ENCODE measurements at regions not wholly inside any gene's neighbourhood (a gene's known extent, or its start where the extent isn't known, plus 50 kb on each side); places are given as distances from the start of the nearest gene placed in this dataset.

GRCh38 chr12:3998968-3999792 is 126.0 kb upstream of the PARP11 start:
- DNase-seq (ENCODE audit: low read depth in 2 of 3, low spot score in 2 of 3), result no peak

GRCh38 chr12:3998397-3998796 is 125.2 kb upstream of the PARP11 start:
- no peak for DNase-seq (ENCODE audit: low read depth in 2 of 3, low spot score in 2 of 3)

GRCh38 chr12:3996322-3996721 is 123.1 kb upstream of the PARP11 start:
- no peak for DNase-seq (ENCODE audit: low read depth in 2 of 3, low spot score in 2 of 3)

GRCh38 chr12:3995306-3995705 is 122.1 kb upstream of the PARP11 start:
- no peak for DNase-seq (ENCODE audit: low read depth in 2 of 3, low spot score in 2 of 3)

DNA sequence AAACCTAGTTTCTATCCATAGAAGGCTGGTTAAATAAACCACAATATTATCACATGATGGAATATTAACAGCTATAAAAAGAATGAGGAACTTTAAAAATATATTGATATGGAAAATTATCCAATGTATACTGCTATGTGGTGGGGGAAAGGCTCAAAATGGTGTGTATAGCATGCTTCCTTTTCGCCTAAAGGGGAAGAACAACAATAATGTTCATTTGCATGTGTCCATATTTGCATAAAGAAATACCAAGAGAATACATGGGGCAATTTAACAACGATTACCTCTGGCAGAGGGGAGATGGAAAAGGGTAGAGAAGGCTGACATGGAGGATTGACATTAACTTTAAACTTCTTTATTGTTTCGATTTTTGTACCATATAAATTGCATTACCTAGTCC is 121.3 kb upstream of the PARP11 start:
- no peak for DNase-seq (ENCODE audit: low read depth in 2 of 3, low spot score in 2 of 3)

DNA sequence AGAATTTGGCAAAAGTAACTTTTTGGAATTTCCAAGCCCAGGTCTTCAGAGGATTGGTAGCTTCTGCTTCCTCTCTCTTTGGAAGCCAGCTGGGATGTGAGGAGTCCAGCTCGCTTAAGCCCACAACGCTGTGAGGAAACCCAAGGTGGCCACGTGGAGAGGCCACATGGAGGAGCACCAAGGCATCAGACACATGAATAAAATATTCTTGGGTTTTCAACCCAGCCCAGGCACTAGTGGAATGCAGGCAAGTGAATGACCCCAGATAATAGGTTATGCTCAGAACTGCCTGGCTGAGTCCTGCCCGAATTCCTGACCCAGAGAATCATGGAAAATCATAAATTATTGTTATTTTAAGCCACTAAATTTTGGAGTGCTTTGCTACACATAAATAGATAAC is 119.7 kb upstream of the PARP11 start:
- no peak for DNase-seq (ENCODE audit: low read depth in 2 of 3, low spot score in 2 of 3)

GRCh38 chr12:3991798-3992580 is 118.8 kb upstream of the PARP11 start:
- DNase-seq (ENCODE audit: low read depth in 2 of 3, low spot score in 2 of 3), result no peak

- no peak for DNase-seq (ENCODE audit: low read depth in 2 of 3, low spot score in 2 of 3)
Measured at GRCh38 chr12:3990501-3991280, 117.5 kb upstream of the PARP11 start.

GRCh38 chr12:3989218-3989550 is 116.0 kb upstream of the PARP11 start:
- no peak for DNase-seq (ENCODE audit: low read depth in 2 of 3, low spot score in 2 of 3)

DNA sequence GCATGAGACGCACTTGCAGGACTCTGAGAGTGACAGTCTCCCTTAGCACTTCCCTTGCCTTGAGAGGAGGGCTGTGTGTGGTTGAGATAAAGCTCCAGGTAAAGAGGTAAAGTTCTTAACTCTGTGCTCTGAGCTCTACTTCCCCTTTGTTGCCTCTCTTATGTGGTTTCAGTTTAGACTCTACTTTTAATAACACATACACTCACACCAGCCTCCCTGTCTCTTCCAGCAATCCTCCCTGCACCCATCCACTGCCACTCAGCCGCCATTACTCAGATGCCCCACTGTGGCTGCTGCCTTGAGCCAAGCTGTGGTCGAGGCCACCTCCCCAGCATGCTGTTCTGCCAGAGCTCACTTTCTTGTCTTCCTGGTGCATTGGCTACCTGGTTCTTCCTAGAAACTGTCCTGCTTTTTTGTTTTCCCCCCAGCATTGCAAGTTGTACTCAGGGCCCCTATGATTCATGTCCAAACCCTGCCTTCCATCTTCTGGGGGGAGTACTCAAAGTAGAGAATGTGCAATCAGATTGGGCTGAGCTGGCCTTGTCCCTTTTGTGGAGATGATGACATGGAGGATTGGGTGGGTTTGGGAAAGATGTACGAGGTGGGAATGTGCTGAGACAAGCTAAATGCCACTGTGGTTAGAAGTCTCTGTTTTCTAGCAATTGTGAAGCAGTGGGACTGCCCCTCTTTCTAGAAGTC is 115.5 kb upstream of the PARP11 start:
- peak in 1 of 3 experiments; percentile 13 for DNase-seq (ENCODE audit: low read depth in 2 of 3, low spot score in 2 of 3)

DNA sequence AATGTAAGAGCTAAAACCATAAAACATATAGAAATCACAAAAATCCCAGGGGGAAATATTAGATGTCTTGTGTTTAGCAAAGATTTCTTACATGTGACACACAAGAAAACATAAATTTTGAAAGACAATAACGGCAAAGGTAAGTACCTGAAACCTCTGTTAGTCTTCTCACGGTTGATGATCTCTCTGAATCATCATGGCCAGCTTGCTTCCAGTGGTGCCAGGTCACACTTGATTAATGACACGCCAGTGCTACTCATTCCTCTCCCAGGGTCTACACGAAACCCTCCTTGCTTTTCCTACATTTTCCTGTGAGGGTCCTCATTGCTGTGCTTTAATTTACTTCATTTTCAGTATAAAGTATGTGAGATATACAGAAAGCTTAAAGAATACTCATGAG is 114.4 kb upstream of the PARP11 start:
- DNase-seq (ENCODE audit: low read depth in 2 of 3, low spot score in 2 of 3), result no peak

GRCh38 chr12:3980504-3981272 is 107.5 kb upstream of the PARP11 start:
- DNase-seq (ENCODE audit: low read depth in 2 of 3, low spot score in 2 of 3), result no peak

GRCh38 chr12:3977621-3978020 is 104.4 kb upstream of the PARP11 start:
- DNase-seq (ENCODE audit: low read depth in 2 of 3, low spot score in 2 of 3), result no peak

DNA sequence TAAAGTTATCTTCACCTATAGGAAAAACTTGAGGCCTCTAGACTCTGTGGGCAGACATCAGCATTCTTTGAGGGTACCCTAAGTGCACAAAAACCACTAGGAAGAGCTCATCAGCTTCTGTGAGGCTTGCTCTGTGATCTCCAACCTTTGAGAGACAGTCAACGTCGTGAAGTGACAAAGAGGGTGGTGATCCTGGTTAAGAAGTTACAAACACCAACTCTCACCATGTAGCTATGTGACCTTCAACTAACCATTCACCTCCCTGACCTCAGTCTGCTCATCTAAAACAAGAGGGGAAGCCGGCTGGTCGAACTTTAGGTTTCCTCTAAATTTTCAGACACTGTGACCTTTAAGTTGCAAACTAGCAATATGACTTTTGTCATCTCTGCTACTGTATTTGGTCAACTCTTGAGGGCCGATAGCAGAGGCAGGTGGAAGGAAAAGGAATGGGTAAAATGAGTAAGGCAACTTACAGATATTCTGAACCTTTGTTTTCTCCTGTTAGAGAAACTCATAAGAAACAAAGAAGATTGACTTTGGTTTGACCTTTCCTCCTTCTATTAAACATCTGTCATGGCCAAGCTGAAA is 103.2 kb upstream of the PARP11 start:
- DNase-seq (ENCODE audit: low read depth in 2 of 3, low spot score in 2 of 3), result no peak

DNA sequence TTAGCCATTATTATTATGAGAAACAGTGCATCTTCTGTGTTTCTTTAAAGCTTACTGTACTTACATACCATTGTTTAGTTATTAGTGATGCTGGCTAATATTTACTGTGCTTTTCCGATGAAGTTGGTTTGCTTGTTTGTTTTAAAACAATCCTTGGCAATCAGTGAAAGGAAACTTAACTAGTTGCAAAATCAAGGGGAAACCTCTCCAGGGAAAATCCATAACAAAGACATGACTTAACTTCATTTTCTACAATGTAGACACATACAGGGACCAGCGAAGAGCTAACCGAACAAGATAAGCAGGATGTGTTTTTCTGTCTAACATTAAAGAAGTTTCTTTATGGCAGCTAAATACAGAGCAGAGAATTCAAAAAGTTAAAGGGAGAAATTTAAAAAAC is 102.5 kb upstream of the PARP11 start:
- DNase-seq (ENCODE audit: low read depth in 2 of 3, low spot score in 2 of 3), result no peak

DNA sequence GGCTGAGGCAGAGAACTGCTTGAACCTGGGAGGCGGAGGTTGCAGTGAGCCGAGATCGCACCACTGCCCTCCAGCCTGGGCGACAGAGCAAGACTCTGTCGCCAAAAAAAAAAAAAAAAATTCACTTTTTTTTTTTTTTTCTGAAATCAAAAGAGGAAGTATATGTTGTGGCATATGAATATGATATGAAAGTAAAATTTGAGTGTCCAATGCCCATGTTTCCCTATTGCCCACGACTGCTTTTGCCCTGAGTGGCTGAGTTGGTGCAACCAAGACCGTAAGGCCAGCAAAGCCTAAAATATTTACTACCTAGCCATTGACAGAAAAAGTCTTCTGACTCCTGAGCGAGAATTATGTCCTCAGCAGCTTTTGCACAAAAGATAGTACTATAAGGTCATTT is 101.7 kb upstream of the PARP11 start:
- DNase-seq (ENCODE audit: low read depth in 2 of 3, low spot score in 2 of 3), result no peak

- no peak for DNase-seq (ENCODE audit: low read depth in 2 of 3, low spot score in 2 of 3)
Measured at GRCh38 chr12:3973973-3974644, 100.9 kb upstream of the PARP11 start.

DNA sequence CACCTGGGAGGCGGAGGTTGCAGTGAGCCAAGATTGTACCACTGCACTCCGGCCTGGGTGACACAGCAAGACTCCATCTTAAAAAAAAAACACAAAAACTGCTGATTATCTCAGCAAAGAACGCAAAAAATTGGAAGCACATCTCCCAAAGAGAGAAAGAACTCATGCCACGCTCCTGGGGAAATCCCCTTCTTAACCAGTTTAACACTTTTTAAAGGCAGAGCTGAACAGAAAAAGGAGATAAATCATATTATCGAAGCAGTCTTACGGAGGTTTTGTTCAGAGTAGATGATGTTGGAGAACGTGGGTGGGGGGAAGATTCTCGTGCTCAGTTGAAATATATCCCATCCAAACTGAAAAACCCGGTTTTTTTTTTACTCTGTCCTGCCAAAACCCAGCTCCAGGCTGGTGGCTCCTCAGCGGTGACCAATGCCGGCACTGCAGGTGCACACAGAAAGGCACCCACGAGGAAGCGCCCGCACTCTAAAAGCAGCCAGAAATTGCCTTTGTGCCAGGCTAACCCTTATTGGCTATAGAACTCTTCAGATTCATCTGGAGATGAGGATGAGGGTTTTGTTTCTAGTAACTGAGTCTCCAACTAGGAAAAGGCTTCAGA is 100.2 kb upstream of the PARP11 start:
- no peak for DNase-seq (ENCODE audit: low read depth in 2 of 3, low spot score in 2 of 3)

GRCh38 chr12:3972576-3972975 is 99.4 kb upstream of the PARP11 start:
- DNase-seq (ENCODE audit: low read depth in 2 of 3, low spot score in 2 of 3), result no peak

Measured in activated CD8-positive, alpha-beta memory T cell treated with anti-CD3 and anti-CD28 coated beads for 48 hours (primary cell).